ENCODE measurements at regions not wholly inside any gene's neighbourhood (a gene's known extent, or its start where the extent isn't known, plus 50 kb on each side); places are given as distances from the start of the nearest gene placed in this dataset.

DNA sequence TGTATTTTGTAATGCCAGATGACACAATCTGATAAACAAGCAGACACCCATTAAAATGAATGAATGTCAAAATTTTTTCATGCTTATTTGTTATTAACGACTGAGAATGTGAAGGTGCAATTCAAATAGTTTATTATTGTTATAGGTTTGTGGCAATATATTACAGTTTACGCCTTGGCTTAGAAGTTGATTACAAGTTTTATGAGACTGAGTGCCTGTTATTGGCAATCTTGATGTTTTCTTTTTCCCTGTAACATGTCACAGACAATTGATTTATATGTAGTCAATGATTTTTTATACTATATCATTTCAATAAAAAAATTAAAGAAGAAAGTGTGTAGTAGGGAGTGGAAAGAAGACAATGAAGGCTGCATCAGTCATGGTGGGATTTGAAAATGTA lies 144.1 kb upstream of the EEF1E1 start:
- TF ChIP-seq, protein P1, sequence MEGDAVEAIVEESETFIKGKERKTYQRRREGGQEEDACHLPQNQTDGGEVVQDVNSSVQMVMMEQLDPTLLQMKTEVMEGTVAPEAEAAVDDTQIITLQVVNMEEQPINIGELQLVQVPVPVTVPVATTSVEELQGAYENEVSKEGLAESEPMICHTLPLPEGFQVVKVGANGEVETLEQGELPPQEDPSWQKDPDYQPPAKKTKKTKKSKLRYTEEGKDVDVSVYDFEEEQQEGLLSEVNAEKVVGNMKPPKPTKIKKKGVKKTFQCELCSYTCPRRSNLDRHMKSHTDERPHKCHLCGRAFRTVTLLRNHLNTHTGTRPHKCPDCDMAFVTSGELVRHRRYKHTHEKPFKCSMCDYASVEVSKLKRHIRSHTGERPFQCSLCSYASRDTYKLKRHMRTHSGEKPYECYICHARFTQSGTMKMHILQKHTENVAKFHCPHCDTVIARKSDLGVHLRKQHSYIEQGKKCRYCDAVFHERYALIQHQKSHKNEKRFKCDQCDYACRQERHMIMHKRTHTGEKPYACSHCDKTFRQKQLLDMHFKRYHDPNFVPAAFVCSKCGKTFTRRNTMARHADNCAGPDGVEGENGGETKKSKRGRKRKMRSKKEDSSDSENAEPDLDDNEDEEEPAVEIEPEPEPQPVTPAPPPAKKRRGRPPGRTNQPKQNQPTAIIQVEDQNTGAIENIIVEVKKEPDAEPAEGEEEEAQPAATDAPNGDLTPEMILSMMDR (conservative IDR thresholded peaks at IDR 0.05), result no peak
- TF ChIP-seq ZFX (IDR thresholded peaks at IDR 0.05), result no peak
